ENCODE measurements at regions not wholly inside any gene's neighbourhood (a gene's known extent, or its start where the extent isn't known, plus 50 kb on each side); places are given as distances from the start of the nearest gene placed in this dataset.

DNA sequence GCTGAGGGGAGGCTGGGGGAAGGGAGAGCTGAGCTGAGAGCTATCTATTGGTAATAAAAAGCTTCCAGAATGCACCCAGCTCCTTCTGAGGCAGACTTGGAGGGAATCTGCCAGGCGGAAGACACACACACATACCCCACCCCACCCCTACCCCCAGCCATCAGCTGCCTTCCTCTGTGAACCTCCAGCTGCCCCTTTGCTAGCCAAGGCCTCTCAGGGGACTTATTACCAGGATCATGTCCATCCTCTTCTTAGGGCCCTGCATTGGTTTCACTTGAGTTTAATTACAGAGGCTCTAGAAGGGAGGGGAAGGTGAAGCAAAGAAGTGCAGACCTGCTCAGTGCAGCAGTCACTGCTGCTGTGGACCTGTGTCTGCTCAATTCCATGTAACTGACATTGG is 156.4 kb downstream of the OMA1 start:
- no peak overlapping the region for H3K4me3 ChIP-seq (ENCODE audit: low read depth, low read length)
- TF ChIP-seq, protein P1, sequence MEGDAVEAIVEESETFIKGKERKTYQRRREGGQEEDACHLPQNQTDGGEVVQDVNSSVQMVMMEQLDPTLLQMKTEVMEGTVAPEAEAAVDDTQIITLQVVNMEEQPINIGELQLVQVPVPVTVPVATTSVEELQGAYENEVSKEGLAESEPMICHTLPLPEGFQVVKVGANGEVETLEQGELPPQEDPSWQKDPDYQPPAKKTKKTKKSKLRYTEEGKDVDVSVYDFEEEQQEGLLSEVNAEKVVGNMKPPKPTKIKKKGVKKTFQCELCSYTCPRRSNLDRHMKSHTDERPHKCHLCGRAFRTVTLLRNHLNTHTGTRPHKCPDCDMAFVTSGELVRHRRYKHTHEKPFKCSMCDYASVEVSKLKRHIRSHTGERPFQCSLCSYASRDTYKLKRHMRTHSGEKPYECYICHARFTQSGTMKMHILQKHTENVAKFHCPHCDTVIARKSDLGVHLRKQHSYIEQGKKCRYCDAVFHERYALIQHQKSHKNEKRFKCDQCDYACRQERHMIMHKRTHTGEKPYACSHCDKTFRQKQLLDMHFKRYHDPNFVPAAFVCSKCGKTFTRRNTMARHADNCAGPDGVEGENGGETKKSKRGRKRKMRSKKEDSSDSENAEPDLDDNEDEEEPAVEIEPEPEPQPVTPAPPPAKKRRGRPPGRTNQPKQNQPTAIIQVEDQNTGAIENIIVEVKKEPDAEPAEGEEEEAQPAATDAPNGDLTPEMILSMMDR (IDR thresholded peaks at IDR 0.05; ENCODE audit: insufficient read depth, low read depth, low read length): no peak
- no peak for DNase-seq (ENCODE audit: low read depth)

DNA sequence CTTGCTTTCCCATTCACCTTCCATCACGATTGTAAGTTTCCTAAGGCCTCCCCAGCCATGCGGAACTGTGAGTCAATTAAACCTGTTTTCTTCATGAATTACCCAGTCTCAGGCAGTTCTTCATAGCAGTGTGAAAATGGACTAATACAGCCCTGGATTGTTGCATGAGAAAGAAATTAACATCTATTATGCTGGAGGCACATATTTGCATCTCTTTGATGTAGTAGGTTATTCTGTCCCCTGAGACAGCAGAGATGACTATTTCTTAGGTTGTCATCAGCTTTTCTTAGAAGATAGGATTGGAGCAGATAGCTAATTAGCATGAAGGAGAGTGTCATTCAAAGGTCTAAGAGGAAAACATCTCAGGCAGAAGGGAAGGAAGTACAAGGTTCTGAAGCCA is 166.2 kb downstream of the OMA1 start:
- TF ChIP-seq, protein P1 (IDR thresholded peaks at IDR 0.05; ENCODE audit: insufficient read depth, low read depth, low read length): no peak
- H3K4me3 ChIP-seq (ENCODE audit: low read depth, low read length): no peak overlapping the region
- DNase-seq (ENCODE audit: low read depth): no peak

DNA sequence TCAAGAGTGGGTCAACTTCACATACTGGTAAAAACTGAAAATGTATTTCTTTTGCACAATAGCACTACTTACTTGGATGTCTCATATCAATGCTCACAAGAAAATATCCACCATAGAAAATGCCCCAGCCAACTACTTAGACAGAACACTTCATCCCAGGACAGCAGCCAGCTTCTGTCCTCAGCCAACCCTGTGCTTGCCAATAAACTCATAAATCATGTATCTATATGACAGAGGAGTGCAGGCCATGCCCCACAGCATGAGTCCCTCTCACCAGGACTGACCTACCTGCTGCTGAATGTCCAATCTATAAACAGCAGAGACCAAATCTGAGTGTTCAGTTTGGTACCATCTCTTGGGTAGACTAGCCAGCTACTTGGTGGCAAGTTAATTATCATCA is 179.3 kb downstream of the OMA1 start:
- no peak overlapping the region for H3K4me3 ChIP-seq (ENCODE audit: low read depth, low read length)
- DNase-seq (ENCODE audit: low read depth): no peak
- TF ChIP-seq, protein P1 (IDR thresholded peaks at IDR 0.05; ENCODE audit: insufficient read depth, low read depth, low read length): no peak

DNA sequence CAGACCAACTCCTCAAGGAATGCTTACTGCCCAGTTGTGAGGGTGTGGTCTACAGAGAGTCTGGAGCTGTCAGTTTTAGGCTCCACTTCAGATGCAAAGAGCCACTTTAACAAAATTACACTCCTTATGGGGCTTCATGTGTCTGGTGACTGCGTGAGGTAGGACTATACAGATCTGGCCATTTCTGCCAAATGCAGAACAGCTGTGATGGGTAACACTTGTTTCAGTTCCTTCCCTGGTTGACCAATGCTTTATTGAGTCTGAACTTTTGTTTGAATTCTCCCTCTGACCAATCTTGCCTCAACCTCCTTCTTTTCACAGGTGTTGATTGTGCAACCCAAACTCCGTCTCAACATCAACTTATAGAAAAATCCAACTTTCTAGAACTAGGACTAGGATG is 181.2 kb downstream of the OMA1 start:
- TF ChIP-seq, protein P1 (IDR thresholded peaks at IDR 0.05; ENCODE audit: insufficient read depth, low read depth, low read length): no peak
- DNase-seq (ENCODE audit: low read depth): no peak
- no peak overlapping the region for H3K4me3 ChIP-seq (ENCODE audit: low read depth, low read length)

DNA sequence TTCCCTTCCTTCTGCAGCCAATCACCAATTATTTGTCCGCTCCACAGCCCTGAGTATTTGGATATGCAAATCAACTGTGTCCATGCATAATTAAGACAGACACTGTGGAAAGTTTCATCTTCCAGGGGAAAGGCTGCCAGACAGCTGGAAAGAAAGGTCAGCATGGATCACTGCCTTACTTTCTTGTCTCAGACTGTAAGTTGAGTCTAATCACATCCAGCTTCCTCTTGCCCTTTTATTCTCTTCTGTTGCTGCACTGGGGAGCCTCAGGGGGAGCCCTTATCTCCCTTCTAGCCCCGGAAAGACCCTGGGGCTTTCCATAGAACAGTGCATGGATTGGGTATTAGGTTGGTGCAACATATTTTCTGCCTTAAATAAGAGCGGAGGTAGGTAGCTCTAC is 182.9 kb downstream of the OMA1 start:
- DNase-seq (ENCODE audit: low read depth): no peak

DNA sequence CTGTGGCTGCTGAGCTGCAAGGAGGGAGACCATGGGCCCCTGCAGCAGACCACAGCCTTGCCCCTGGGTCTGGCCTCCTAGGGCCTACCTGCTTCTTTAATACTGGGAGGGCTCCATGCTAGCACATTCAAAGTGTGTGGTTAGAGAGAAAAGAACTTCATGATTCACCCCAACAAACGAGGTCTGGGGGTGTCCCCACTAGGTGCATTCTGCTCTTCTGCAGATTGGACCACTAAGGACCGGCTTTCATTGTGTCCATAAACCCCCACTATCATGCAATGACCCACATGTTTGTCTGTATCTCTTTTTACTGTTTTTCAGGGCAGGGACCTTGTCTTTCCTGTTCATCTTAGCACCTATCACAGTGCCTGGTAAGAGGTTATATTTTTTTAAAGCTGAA is 185.4 kb downstream of the OMA1 start:
- DNase-seq (ENCODE audit: low read depth): no peak
- no peak overlapping the region for H3K4me3 ChIP-seq (ENCODE audit: low read depth, low read length)
- TF ChIP-seq, protein P1 (IDR thresholded peaks at IDR 0.05; ENCODE audit: insufficient read depth, low read depth, low read length): no peak

More for the DNA sequence above, 182.9 kb downstream of the OMA1 start:
- H3K4me3 ChIP-seq (ENCODE audit: low read depth, low read length): no peak overlapping the region
- TF ChIP-seq, protein P1 (IDR thresholded peaks at IDR 0.05; ENCODE audit: insufficient read depth, low read depth, low read length): no peak

DNA sequence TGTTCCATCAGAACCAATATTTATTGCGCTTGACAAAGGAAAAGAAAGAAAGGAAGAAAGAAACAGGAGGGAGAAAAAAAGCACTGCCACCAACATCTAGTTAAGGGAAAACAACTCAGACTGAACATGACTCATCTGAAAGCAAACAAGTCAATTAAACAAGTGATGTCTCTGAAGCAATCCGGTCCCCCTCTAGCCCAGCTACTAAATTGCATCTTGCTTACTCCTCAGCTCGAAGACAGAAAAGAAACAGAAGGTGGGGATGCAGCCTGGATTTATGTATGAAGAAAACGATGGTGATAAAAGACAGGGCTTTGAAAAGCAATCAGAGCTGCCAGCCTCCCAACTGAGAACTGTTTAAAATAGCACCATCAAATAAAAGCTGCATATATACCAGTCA is 188.2 kb downstream of the OMA1 start:
- TF ChIP-seq, protein P1 (IDR thresholded peaks at IDR 0.05; ENCODE audit: insufficient read depth, low read depth, low read length): no peak
- H3K4me3 ChIP-seq (ENCODE audit: low read depth, low read length): no peak overlapping the region
- peak; percentile 42 for DNase-seq (ENCODE audit: low read depth)

Data from fibroblast of villous mesenchyme (primary cell).